ENCODE measurements at regions not wholly inside any gene's neighbourhood (a gene's known extent, or its start where the extent isn't known, plus 50 kb on each side); places are given as distances from the start of the nearest gene placed in this dataset.

- 88% methylated on average over 2 of the region's 2 CpGs for WGBS
- H3K36me3 ChIP-seq (ENCODE audit: control insufficient read depth in 2 of 2, insufficient read depth in 2 of 2, low read length in 1 of 2), result no peaks in the 10 kb centered on the region
- H3K4me1 ChIP-seq (ENCODE audit: control insufficient read depth in 2 of 2, insufficient read depth in 2 of 2, low read length in 2 of 2), result no peaks in the 10 kb centered on the region
- H3K9me3 ChIP-seq (ENCODE audit: control insufficient read depth in 2 of 2, insufficient read depth in 1 of 2, low read length in 1 of 2), result no peaks in the 10 kb centered on the region
- no peak for DNase-seq (ENCODE audit: low read depth in 6 of 9, low spot score in 9 of 9)
- no peak overlapping the region for H3K27ac ChIP-seq (ENCODE audit: low read depth in 1 of 2, low read length in 1 of 2)
- H3K4me3 ChIP-seq (ENCODE audit: low read length in 2 of 2), result no peak overlapping the region
- H3K27me3 ChIP-seq (ENCODE audit: control insufficient read depth in 2 of 2, insufficient read depth in 1 of 2, low read length in 1 of 2), result no peaks in the 10 kb centered on the region
These were observed 100.3 kb upstream of the C10orf90 start for GRCh38 chr10:126770809-126771208.

- Histone ChIP-seq H3K36me3 (ENCODE audit: control insufficient read depth in 2 of 2, insufficient read depth in 2 of 2, low read length in 1 of 2) (no peaks in the 10 kb centered on the region), H3K4me3 (ENCODE audit: low read length in 2 of 2) (no peak overlapping the region), H3K27ac (ENCODE audit: low read depth in 1 of 2, low read length in 1 of 2) (no peak overlapping the region), H3K9me3 (ENCODE audit: control insufficient read depth in 2 of 2, insufficient read depth in 1 of 2, low read length in 1 of 2) (no peaks in the 10 kb centered on the region), H3K4me1 (ENCODE audit: control insufficient read depth in 2 of 2, insufficient read depth in 2 of 2, low read length in 2 of 2) (no peaks in the 10 kb centered on the region), H3K27me3 (ENCODE audit: control insufficient read depth in 2 of 2, insufficient read depth in 1 of 2, low read length in 1 of 2) (no peaks in the 10 kb centered on the region)
- WGBS, result 84% methylated on average over 1 of the region's 1 CpG
- DNase-seq (ENCODE audit: low read depth in 6 of 9, low spot score in 9 of 9), result no peak
These were observed 105.7 kb upstream of the C10orf90 start for GRCh38 chr10:126776168-126776567.

GRCh38 chr10:126777714-126778113 lies 107.2 kb upstream of the C10orf90 start:
- H3K27ac ChIP-seq (ENCODE audit: low read depth in 1 of 2, low read length in 1 of 2), result no peak overlapping the region
- no peaks in the 10 kb centered on the region for H3K36me3 ChIP-seq (ENCODE audit: control insufficient read depth in 2 of 2, insufficient read depth in 2 of 2, low read length in 1 of 2)
- H3K4me3 ChIP-seq (ENCODE audit: low read length in 2 of 2), result no peak overlapping the region
- no peaks in the 10 kb centered on the region for H3K9me3 ChIP-seq (ENCODE audit: control insufficient read depth in 2 of 2, insufficient read depth in 1 of 2, low read length in 1 of 2)
- H3K27me3 ChIP-seq (ENCODE audit: control insufficient read depth in 2 of 2, insufficient read depth in 1 of 2, low read length in 1 of 2), result no peaks in the 10 kb centered on the region
- no peaks in the 10 kb centered on the region for H3K4me1 ChIP-seq (ENCODE audit: control insufficient read depth in 2 of 2, insufficient read depth in 2 of 2, low read length in 2 of 2)
- WGBS, result 84% methylated on average over 10 of the region's 10 CpGs
- DNase-seq (ENCODE audit: low read depth in 6 of 9, low spot score in 9 of 9), result no peak

- Histone ChIP-seq H3K27me3 (ENCODE audit: control insufficient read depth in 2 of 2, insufficient read depth in 1 of 2, low read length in 1 of 2) (no peaks in the 10 kb centered on the region), H3K4me1 (ENCODE audit: control insufficient read depth in 2 of 2, insufficient read depth in 2 of 2, low read length in 2 of 2) (no peaks in the 10 kb centered on the region), H3K36me3 (ENCODE audit: control insufficient read depth in 2 of 2, insufficient read depth in 2 of 2, low read length in 1 of 2) (no peaks in the 10 kb centered on the region), H3K4me3 (ENCODE audit: low read length in 2 of 2) (no peak overlapping the region), H3K9me3 (ENCODE audit: control insufficient read depth in 2 of 2, insufficient read depth in 1 of 2, low read length in 1 of 2) (no peaks in the 10 kb centered on the region), H3K27ac (ENCODE audit: low read depth in 1 of 2, low read length in 1 of 2) (no peak overlapping the region)
- no peak for DNase-seq (ENCODE audit: low read depth in 6 of 9, low spot score in 9 of 9)
- WGBS, result 82% methylated on average over 3 of the region's 3 CpGs
These were observed 111.1 kb upstream of the C10orf90 start for GRCh38 chr10:126781450-126782216.

- H3K9me3 ChIP-seq (ENCODE audit: control insufficient read depth in 2 of 2, insufficient read depth in 1 of 2, low read length in 1 of 2), result no peaks in the 10 kb centered on the region
- no peak overlapping the region for H3K4me3 ChIP-seq (ENCODE audit: low read length in 2 of 2)
- H3K27ac ChIP-seq (ENCODE audit: low read depth in 1 of 2, low read length in 1 of 2), result no peak overlapping the region
- H3K4me1 ChIP-seq (ENCODE audit: control insufficient read depth in 2 of 2, insufficient read depth in 2 of 2, low read length in 2 of 2), result no peaks in the 10 kb centered on the region
- DNase-seq (ENCODE audit: low read depth in 6 of 9, low spot score in 9 of 9), result no peak
- H3K27me3 ChIP-seq (ENCODE audit: control insufficient read depth in 2 of 2, insufficient read depth in 1 of 2, low read length in 1 of 2), result no peaks in the 10 kb centered on the region
- H3K36me3 ChIP-seq (ENCODE audit: control insufficient read depth in 2 of 2, insufficient read depth in 2 of 2, low read length in 1 of 2), result no peaks in the 10 kb centered on the region
- WGBS, result 79% methylated on average over 9 of the region's 9 CpGs
These were observed 113.5 kb upstream of the C10orf90 start for GRCh38 chr10:126783806-126784557.

- no peaks in the 10 kb centered on the region for H3K4me1 ChIP-seq (ENCODE audit: control insufficient read depth in 2 of 2, insufficient read depth in 2 of 2, low read length in 2 of 2)
- no peaks in the 10 kb centered on the region for H3K36me3 ChIP-seq (ENCODE audit: control insufficient read depth in 2 of 2, insufficient read depth in 2 of 2, low read length in 1 of 2)
- no peaks in the 10 kb centered on the region for H3K27me3 ChIP-seq (ENCODE audit: control insufficient read depth in 2 of 2, insufficient read depth in 1 of 2, low read length in 1 of 2)
- WGBS, result 87% methylated on average over 3 of the region's 3 CpGs
- no peaks in the 10 kb centered on the region for H3K9me3 ChIP-seq (ENCODE audit: control insufficient read depth in 2 of 2, insufficient read depth in 1 of 2, low read length in 1 of 2)
- no peak overlapping the region for H3K4me3 ChIP-seq (ENCODE audit: low read length in 2 of 2)
- DNase-seq (ENCODE audit: low read depth in 6 of 9, low spot score in 9 of 9), result no peak
- H3K27ac ChIP-seq (ENCODE audit: low read depth in 1 of 2, low read length in 1 of 2), result no peak overlapping the region
These were observed 116.7 kb upstream of the C10orf90 start for GRCh38 chr10:126787201-126787600.

- Histone ChIP-seq H3K4me3 (ENCODE audit: low read length in 2 of 2) (no peak overlapping the region), H3K36me3 (ENCODE audit: control insufficient read depth in 2 of 2, insufficient read depth in 2 of 2, low read length in 1 of 2) (no peaks in the 10 kb centered on the region), H3K9me3 (ENCODE audit: control insufficient read depth in 2 of 2, insufficient read depth in 1 of 2, low read length in 1 of 2) (no peaks in the 10 kb centered on the region), H3K27ac (ENCODE audit: low read depth in 1 of 2, low read length in 1 of 2) (no peak overlapping the region), H3K27me3 (ENCODE audit: control insufficient read depth in 2 of 2, insufficient read depth in 1 of 2, low read length in 1 of 2) (no peaks in the 10 kb centered on the region), H3K4me1 (ENCODE audit: control insufficient read depth in 2 of 2, insufficient read depth in 2 of 2, low read length in 2 of 2) (no peaks in the 10 kb centered on the region)
- no peak for DNase-seq (ENCODE audit: low read depth in 6 of 9, low spot score in 9 of 9)
- WGBS, result 96% methylated on average over 2 of the region's 2 CpGs
These were observed 109.9 kb upstream of the DOCK1 start for GRCh38 chr10:126795318-126795717.

- H3K9me3 ChIP-seq (ENCODE audit: control insufficient read depth in 2 of 2, insufficient read depth in 1 of 2, low read length in 1 of 2), result no peaks in the 10 kb centered on the region
- DNase-seq (ENCODE audit: low read depth in 6 of 9, low spot score in 9 of 9), result peak in 1 of 9 donors; percentile 13
- no peaks in the 10 kb centered on the region for H3K27me3 ChIP-seq (ENCODE audit: control insufficient read depth in 2 of 2, insufficient read depth in 1 of 2, low read length in 1 of 2)
- H3K4me3 ChIP-seq (ENCODE audit: low read length in 2 of 2), result no peak overlapping the region
- H3K27ac ChIP-seq (ENCODE audit: low read depth in 1 of 2, low read length in 1 of 2), result no peak overlapping the region
- WGBS, result 76% methylated on average over 13 of the region's 13 CpGs
- H3K4me1 ChIP-seq (ENCODE audit: control insufficient read depth in 2 of 2, insufficient read depth in 2 of 2, low read length in 2 of 2), result no peaks in the 10 kb centered on the region
- no peaks in the 10 kb centered on the region for H3K36me3 ChIP-seq (ENCODE audit: control insufficient read depth in 2 of 2, insufficient read depth in 2 of 2, low read length in 1 of 2)
These were observed 106.6 kb upstream of the DOCK1 start for GRCh38 chr10:126798649-126799048.

GRCh38 chr10:126803394-126803793 lies 101.8 kb upstream of the DOCK1 start:
- no peaks in the 10 kb centered on the region for H3K27me3 ChIP-seq (ENCODE audit: control insufficient read depth in 2 of 2, insufficient read depth in 1 of 2, low read length in 1 of 2)
- 88% methylated on average over 1 of the region's 1 CpG for WGBS
- DNase-seq (ENCODE audit: low read depth in 6 of 9, low spot score in 9 of 9), result no peak
- H3K9me3 ChIP-seq (ENCODE audit: control insufficient read depth in 2 of 2, insufficient read depth in 1 of 2, low read length in 1 of 2), result no peaks in the 10 kb centered on the region
- H3K4me3 ChIP-seq (ENCODE audit: low read length in 2 of 2), result no peak overlapping the region
- no peaks in the 10 kb centered on the region for H3K36me3 ChIP-seq (ENCODE audit: control insufficient read depth in 2 of 2, insufficient read depth in 2 of 2, low read length in 1 of 2)
- H3K27ac ChIP-seq (ENCODE audit: low read depth in 1 of 2, low read length in 1 of 2), result no peak overlapping the region
- no peaks in the 10 kb centered on the region for H3K4me1 ChIP-seq (ENCODE audit: control insufficient read depth in 2 of 2, insufficient read depth in 2 of 2, low read length in 2 of 2)
